ENCODE measurements at regions not wholly inside any gene's neighbourhood (a gene's known extent, or its start where the extent isn't known, plus 50 kb on each side); places are given as distances from the start of the nearest gene placed in this dataset.

DNA sequence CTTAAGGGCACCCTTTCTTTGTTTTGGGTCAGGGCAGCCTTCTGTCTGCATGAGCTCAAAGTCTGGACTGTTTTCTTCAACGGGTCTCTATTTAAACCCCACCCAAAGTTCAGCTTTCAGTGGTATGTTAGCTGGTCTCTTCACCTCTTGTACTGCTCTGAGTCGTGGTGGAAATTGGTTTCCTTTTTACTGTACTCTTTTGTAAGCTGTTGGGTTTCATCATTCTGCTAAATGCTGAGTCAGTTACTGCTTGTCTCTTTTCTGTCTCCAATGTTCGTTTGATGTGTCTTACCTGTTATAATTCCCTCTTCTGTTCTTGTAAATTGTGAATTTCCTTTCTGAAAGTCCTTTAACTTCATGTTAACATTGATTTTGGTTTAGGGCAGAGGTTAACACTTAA lies 64.1 kb upstream of the MALRD1 start:
- H3K9me3 ChIP-seq (replicated peaks in 1 of 2; ENCODE audit: control insufficient read depth in 2 of 2, insufficient read depth in 1 of 2, low read depth in 1 of 2, low read length in 2 of 2): no peaks in the 10 kb centered on the region
- no peak overlapping the region for H3K4me3 ChIP-seq (ENCODE audit: low read length in 2 of 2)
- H3K27me3 ChIP-seq (ENCODE audit: control insufficient read depth in 3 of 3, insufficient read depth in 3 of 3, low read depth in 1 of 3, low read length in 3 of 3): no peaks in the 10 kb centered on the region
- no peak overlapping the region for H3K4me2 ChIP-seq (ENCODE audit: insufficient read depth, low read length, poor library complexity, severe bottlenecking)
- H3K23ac ChIP-seq (ENCODE audit: low read depth, low read length, poor library complexity): no peak overlapping the region
- H2AK5ac ChIP-seq (ENCODE audit: low read depth, low read length): no peak overlapping the region
- H3K4ac ChIP-seq (ENCODE audit: low read length): no peak overlapping the region
- no peak overlapping the region for H2BK120ac ChIP-seq (ENCODE audit: low read depth, low read length)
- no CpG with 5 or more reads among the region's 3 CpGs for WGBS, 2 donors (ENCODE audit: extremely low coverage in 2 of 2, insufficient read length in 2 of 2, insufficient replicate concordance in 1 of 2)
- no peak overlapping the region for H3K14ac ChIP-seq (ENCODE audit: low read length)
- no peaks in the 10 kb centered on the region for H3K4me1 ChIP-seq (ENCODE audit: control insufficient read depth in 2 of 2, insufficient read depth in 1 of 2, low read depth in 1 of 2, low read length in 2 of 2)
- H2AFZ ChIP-seq (ENCODE audit: low read length): no peak overlapping the region
- no peak overlapping the region for H4K8ac ChIP-seq (ENCODE audit: low read depth, low read length)
- no peak overlapping the region for H3K27ac ChIP-seq (replicated peaks; ENCODE audit: low read length)
- DNase-seq (ENCODE audit: low spot score): no peak
- no peak overlapping the region for H3K18ac ChIP-seq (ENCODE audit: low read length)
- H2BK5ac ChIP-seq (ENCODE audit: low read length): no peak overlapping the region
- no peak overlapping the region for H3K9ac ChIP-seq (ENCODE audit: low read depth, low read length, poor library complexity)
- H3K36me3 ChIP-seq (replicated peaks in 1 of 2; ENCODE audit: control insufficient read depth in 2 of 2, insufficient read depth in 2 of 2, low read length in 2 of 2): no peaks in the 10 kb centered on the region
- H3K79me1 ChIP-seq (ENCODE audit: low read depth, low read length): no peaks in the 10 kb centered on the region
- H2BK15ac ChIP-seq (ENCODE audit: low read length): no peak overlapping the region
- H2BK12ac ChIP-seq (ENCODE audit: low read length): no peak overlapping the region
- H4K91ac ChIP-seq (ENCODE audit: low read depth, low read length, poor library complexity): no peak overlapping the region

GRCh38 chr10:18988338-18988737 lies 60.3 kb upstream of the MALRD1 start:
- Histone ChIP-seq H3K14ac (ENCODE audit: low read length) (no peak overlapping the region), H3K9ac (ENCODE audit: low read depth, low read length, poor library complexity) (no peak overlapping the region), H3K27ac (replicated peaks; ENCODE audit: low read length) (no peak overlapping the region), H3K4me3 (ENCODE audit: low read length in 2 of 2) (no peak overlapping the region), H3K9me3 (replicated peaks in 1 of 2; ENCODE audit: control insufficient read depth in 2 of 2, insufficient read depth in 1 of 2, low read depth in 1 of 2, low read length in 2 of 2) (no peaks in the 10 kb centered on the region), H3K23ac (ENCODE audit: low read depth, low read length, poor library complexity) (no peak overlapping the region), H2AFZ (ENCODE audit: low read length) (no peak overlapping the region), H2BK5ac (ENCODE audit: low read length) (no peak overlapping the region), H2BK120ac (ENCODE audit: low read depth, low read length) (no peak overlapping the region), H4K91ac (ENCODE audit: low read depth, low read length, poor library complexity) (no peak overlapping the region), H3K18ac (ENCODE audit: low read length) (no peak overlapping the region), H3K36me3 (replicated peaks in 1 of 2; ENCODE audit: control insufficient read depth in 2 of 2, insufficient read depth in 2 of 2, low read length in 2 of 2) (no peaks in the 10 kb centered on the region), H3K4me1 (ENCODE audit: control insufficient read depth in 2 of 2, insufficient read depth in 1 of 2, low read depth in 1 of 2, low read length in 2 of 2) (no peaks in the 10 kb centered on the region), H2BK12ac (ENCODE audit: low read length) (no peak overlapping the region), H2BK15ac (ENCODE audit: low read length) (no peak overlapping the region), H4K8ac (ENCODE audit: low read depth, low read length) (no peak overlapping the region), H3K4ac (ENCODE audit: low read length) (no peak overlapping the region), H2AK5ac (ENCODE audit: low read depth, low read length) (no peak overlapping the region), H3K79me1 (ENCODE audit: low read depth, low read length) (no peaks in the 10 kb centered on the region), H3K4me2 (ENCODE audit: insufficient read depth, low read length, poor library complexity, severe bottlenecking) (no peak overlapping the region), H3K27me3 (ENCODE audit: control insufficient read depth in 3 of 3, insufficient read depth in 3 of 3, low read depth in 1 of 3, low read length in 3 of 3) (no peaks in the 10 kb centered on the region)
- DNase-seq (ENCODE audit: low spot score): no peak
- no CpG with 5 or more reads among the region's 2 CpGs for WGBS, 2 donors (ENCODE audit: extremely low coverage in 2 of 2, insufficient read length in 2 of 2, insufficient replicate concordance in 1 of 2)

All from neuronal stem cell (in vitro differentiated cells).